GM21717 (cell line): ENCODE measurements at regions not wholly inside any gene's neighbourhood (a gene's known extent, or its start where the extent isn't known, plus 50 kb on each side); places are given as distances from the start of the nearest gene placed in this dataset.

Experiments used
- ATAC-seq: cut with Tn5 transposase; IDR thresholded peaks from one replicate; pipeline ENCODE4 v1.9.1; 2021; ENCODE audit warnings: mild to moderate bottlenecking, moderate library complexity; ENCODE audit not compliant: unreplicated experiment

- no peak for ATAC-seq
Measured at GRCh38 chr10:35735412-35735811, 93.3 kb upstream of the FZD8 start.

DNA sequence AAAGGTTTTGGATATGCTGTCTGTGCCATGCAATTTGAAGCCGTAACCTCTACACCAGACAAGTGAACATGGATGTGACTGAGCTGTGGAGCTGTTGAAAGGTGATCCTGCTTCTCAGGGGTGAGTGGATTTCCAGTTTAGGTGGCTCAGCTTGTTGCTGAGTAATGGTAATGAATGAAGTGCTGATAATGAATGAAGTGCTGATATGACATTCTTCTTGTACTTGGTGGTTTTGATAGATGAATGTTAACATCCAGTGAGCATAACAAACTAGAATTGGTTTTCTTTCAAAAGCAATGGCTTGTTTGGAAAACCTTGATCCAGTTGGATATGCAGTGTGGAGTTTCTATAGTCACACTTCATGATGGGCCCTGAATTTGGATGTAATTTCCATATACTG lies 89.7 kb upstream of the FZD8 start:
- ATAC-seq: no peak

- no peak for ATAC-seq
Measured at GRCh38 chr10:35728341-35728740, 86.2 kb upstream of the FZD8 start.

DNA sequence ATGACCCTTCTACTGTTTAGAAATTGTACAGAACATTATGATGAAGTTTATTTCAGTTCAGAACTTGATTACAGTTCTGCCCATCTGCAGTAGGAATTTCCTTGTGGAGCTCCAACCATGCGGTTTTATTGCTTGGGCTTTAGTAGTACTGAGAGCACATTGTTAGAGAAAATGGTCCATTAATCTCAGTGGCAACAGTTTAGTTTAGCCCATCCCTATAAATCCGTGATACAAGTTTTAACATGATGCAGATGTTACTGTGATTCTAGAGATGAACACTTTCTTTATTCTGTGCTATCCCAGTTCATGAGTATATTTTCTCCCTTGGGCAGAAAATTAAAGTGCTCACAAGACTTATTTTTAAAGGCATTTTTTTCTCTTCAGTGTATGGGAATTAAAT lies 84.8 kb upstream of the FZD8 start:
- no peak for ATAC-seq

- ATAC-seq: no peak
Measured at GRCh38 chr10:35723992-35724391, 81.9 kb upstream of the FZD8 start.

DNA sequence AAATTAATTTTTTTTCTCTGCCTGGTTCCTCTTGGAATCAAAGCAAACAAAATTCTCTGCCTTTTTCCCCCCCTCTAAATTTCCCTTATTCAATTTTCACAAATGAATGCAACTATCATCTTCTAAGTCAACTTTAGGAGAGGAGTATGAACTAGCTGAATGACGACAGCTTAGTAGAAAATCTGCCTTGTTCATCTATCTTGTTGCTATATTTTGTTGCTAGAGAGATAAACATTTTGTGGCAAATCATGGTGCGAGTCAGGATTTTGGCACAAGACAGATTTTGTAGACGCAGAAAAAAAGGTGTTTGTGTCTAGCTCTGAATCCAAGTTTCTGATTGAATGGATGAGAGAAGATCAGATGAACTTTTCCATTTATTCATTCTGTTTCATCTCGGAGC lies 81.0 kb upstream of the FZD8 start:
- ATAC-seq: no peak

- ATAC-seq: no peak
Measured at GRCh38 chr10:35722636-35723035, 80.5 kb upstream of the FZD8 start.

DNA sequence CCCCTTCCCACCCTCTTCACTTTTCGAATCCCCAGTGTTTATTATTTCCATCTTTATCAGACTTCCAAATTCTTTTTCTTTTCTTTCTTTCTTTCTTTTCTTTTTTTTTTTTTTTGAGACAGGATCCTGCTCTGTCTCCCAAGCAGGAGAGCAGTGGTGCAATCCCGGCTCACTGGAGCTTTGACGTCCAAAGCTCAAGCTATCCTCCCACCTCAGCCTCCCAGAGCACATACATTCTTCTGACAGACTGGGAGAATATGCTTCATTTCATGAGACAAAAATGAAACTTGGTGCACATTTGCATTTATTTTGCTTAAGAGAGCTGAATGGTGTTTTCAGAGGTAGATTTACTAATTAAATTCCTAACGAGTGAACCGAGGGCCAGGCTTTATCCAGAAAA lies 80.1 kb upstream of the FZD8 start:
- no peak for ATAC-seq

DNA sequence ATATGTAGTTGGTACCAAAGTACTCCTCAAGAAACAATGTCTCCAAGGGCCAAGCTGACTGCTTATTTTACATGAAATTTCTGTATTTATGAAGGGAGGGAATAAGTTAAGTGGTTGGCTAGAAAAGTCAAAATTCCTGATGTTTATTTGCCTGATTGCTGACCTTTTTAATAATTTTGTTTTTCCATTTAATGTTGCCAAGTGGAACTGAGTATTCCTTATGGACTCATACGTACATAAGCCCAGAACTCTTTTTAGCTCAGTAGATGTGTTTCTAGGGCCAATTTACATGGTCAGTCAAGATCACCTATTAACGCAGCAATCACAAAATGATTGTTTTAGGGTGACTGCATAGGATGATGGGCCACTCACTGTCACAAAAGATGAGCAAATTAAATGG lies 78.3 kb upstream of the FZD8 start:
- no peak for ATAC-seq

DNA sequence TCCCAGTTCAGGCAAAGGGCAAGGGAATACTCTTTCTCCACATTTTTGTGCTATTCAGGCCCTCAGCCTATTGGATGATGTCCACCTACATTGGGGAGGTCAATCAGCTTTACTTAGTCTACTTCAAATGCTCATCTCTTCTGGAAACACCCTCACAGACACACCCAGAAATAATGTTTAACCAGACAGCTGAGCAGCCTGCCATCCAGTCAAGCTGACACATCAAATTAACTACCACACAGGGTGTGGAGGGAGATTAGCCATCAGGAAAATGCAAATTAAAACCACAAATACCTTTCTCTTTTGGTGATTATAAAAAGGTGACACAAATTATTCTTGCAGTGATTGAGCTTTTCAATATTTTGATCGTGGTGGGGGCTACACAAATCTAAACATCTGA lies 74.7 kb upstream of the FZD8 start:
- no peak for ATAC-seq

- ATAC-seq: no peak
Measured at GRCh38 chr10:35712486-35712885, 70.4 kb upstream of the FZD8 start.

GRCh38 chr10:35711615-35712411 lies 69.7 kb upstream of the FZD8 start:
- no peak for ATAC-seq

GRCh38 chr10:35707642-35708425 lies 65.7 kb upstream of the FZD8 start:
- ATAC-seq: no peak

- ATAC-seq: no peak
Measured at GRCh38 chr10:35706959-35707358, 64.9 kb upstream of the FZD8 start.

DNA sequence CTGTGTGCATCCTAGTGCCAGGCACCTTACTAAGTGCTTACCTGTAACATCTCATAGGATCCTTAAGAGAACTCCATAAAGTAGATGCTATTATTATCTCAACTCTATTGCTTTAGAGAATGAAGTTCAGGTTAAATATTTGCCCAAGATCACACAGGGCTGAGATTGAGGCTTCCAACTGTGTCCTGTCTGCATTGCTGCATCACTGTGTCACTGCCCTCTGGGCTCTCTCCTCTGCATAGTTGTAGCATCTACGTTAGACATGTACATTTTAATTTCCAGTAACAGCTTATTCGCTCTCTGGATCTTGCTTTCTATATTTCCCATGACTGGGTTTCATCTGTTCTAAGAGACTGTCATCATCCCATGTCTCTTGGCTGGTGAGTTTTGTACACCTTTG lies 63.6 kb upstream of the FZD8 start:
- ATAC-seq: no peak

- no peak for ATAC-seq
Measured at GRCh38 chr10:35705051-35705450, 63.0 kb upstream of the FZD8 start.

DNA sequence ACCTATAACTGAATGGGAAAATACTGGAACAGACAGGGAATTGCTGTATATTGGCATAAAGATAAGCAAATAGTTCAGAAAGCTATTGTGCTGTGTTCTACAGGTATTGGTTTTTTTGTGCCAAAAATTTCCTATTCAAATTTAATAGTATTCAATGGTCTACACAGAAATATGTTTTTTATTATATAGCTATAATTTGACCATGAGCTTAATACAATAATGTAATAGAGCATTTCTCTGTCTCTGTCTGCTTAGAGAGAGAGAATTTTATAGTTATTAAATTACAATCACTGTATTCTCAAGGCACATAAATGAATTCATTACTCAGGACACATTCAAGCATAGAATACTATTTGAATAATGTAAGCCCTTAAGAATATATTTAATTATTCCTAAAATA lies 62.3 kb upstream of the FZD8 start:
- ATAC-seq: no peak

- no peak for ATAC-seq
Measured at GRCh38 chr10:35700487-35700882, 58.4 kb upstream of the FZD8 start.

- no peak for ATAC-seq
Measured at GRCh38 chr10:35699848-35700486, 57.9 kb upstream of the FZD8 start.

- ATAC-seq: no peak
Measured at GRCh38 chr10:35696392-35697287, 54.5 kb upstream of the FZD8 start.

DNA sequence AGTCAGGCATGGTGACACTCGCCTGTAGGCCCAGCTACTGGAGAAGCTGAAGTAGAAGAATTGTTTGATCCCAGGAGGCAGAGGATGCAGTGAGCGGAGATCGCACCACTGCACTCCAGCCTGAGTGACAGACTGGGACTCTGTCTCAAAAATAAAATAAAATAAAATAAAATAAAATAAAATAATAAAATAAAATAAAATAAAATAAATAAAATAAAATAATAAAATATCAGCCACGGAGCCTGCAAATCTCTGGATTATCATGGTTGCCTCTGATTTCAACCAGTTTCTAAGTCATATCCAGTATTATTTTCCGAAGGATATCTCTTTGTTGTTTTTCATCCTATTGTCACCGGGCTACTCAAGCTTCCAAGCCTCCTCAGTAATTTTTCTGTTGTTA lies 51.7 kb upstream of the FZD8 start:
- no peak for ATAC-seq
